K562 (cell line): ENCODE measurements at regions not wholly inside any gene's neighbourhood (a gene's known extent, or its start where the extent isn't known, plus 50 kb on each side); places are given as distances from the start of the nearest gene placed in this dataset.

ENCODE experiments used
- ATAC-seq: fragments of 200-7000 bp; cut with Tn5 transposase; 3 replicates; pipeline ENCODE4 v1.9.1; 2020; ENCODE audit warnings: moderate library complexity
- BruUV-seq: library from RNA; stranded (reverse); fragments of 400-500 nt; replicated peaks from 2 replicates; lab custom pipeline; 2021; lab: Mats Ljungman, UMichigan
- CTCF ChIA-PET: fragments of 300-600 bp; formaldehyde crosslinking; extraction: SDS; loops from one replicate; lab custom pipeline; 2021; ENCODE audit warnings: low intra/inter-chr PET ratio; lab: Yijun Ruan, JAX
- POLR2A ChIA-PET: fragments of 300-600, 350-650 bp; sonication (Branson Sonifier 250); formaldehyde crosslinking; extraction: SDS; loops from one replicate; lab custom pipeline; 2021; ENCODE audit warnings: antibody characterized with exemption, inconsistent platforms; lab: Yijun Ruan, JAX
- DNase-seq, 4 experiments: peaks; one replicate each; pipeline versions ENCODE4 v3.0.0 to v3.0.0-alpha.2; 2011 to 2018; ENCODE audit warnings: low spot score in 3 of 4, mixed read lengths in 3 of 4; ENCODE audit errors: extremely low read depth in 1 of 4
- FAIRE-seq: peaks from 2 replicates; lab custom pipeline; 2011; peaks lifted over from hg19 to GRCh38; lab: Jason Lieb, UNC
- H2AFZ ChIP-seq: 2 replicates; pipeline ENCODE4 v1.6.0; 2011; ENCODE audit warnings: low read depth, low read length, control low read depth, inconsistent platforms
- H3K27ac ChIP-seq: fragments of 200-600 bp; 3 replicates; pipeline ENCODE4 v1.8.0; 2011; ENCODE audit warnings: low read depth, mild to moderate bottlenecking, control low read depth, inconsistent platforms, low read length, moderate library complexity, mixed read lengths; ENCODE audit errors: extremely low read depth
- H3K27me3 ChIP-seq, 2 experiments: fragments of 300-600 bp in 1 of 2; 2 replicates in 1 of 2; 3 replicates in 1 of 2; pipeline versions ENCODE4 v1.6.0 to v1.8.0; 2011; ENCODE audit warnings: inconsistent platforms in 2 of 2, low read length in 2 of 2, mild to moderate bottlenecking in 1 of 2, mixed read lengths in 1 of 2, moderate library complexity in 1 of 2; ENCODE audit not compliant: control insufficient read depth in 2 of 2, insufficient read depth in 2 of 2
- H3K36me3 ChIP-seq: fragments of 300-600 bp; 3 replicates; pipeline ENCODE4 v1.8.0; 2011; ENCODE audit warnings: mild to moderate bottlenecking, low read length, inconsistent platforms; ENCODE audit not compliant: control insufficient read depth, insufficient read depth
- H3K4me1 ChIP-seq, 2 experiments: fragments of 200-600 bp in 1 of 2; replicated peaks in 1 of 2; 2 replicates in 1 of 2; 3 replicates in 1 of 2; pipeline versions ENCODE4 v1.5.1 to v1.8.0; 2011; ENCODE audit warnings: inconsistent platforms in 2 of 2, low read length in 2 of 2, mild to moderate bottlenecking in 1 of 2, mixed read lengths in 1 of 2, moderate library complexity in 1 of 2; ENCODE audit not compliant: control insufficient read depth in 2 of 2, insufficient read depth in 2 of 2
- H3K4me2 ChIP-seq: 2 replicates; pipeline ENCODE4 v1.6.1; 2011; ENCODE audit warnings: low read length, control low read depth, inconsistent platforms, mixed read lengths; ENCODE audit not compliant: insufficient read depth
- H3K4me3 ChIP-seq: fragments of 200-600 bp; sonication (generic), shearing (Covaris generic); 2 replicates; pipeline ENCODE4 v1.5.1; 2016; ENCODE audit warnings: control low read depth, inconsistent platforms
- H3K79me2 ChIP-seq: fragments of 200-600 bp; 3 replicates; pipeline ENCODE4 v1.8.0; 2011; ENCODE audit warnings: low read length, inconsistent platforms; ENCODE audit not compliant: control insufficient read depth, insufficient read depth
- H3K9ac ChIP-seq, 2 experiments: 2 replicates each; pipeline versions ENCODE4 v1.6.0 to v1.6.1; 2011; ENCODE audit warnings: low read depth in 2 of 2, low read length in 2 of 2, control low read depth in 1 of 2, inconsistent platforms in 1 of 2, mild to moderate bottlenecking in 1 of 2, mixed read lengths in 1 of 2; ENCODE audit not compliant: insufficient read depth in 1 of 2
- H3K9me1 ChIP-seq: one replicate; pipeline ENCODE4 v1.6.0; 2011; ENCODE audit warnings: inconsistent platforms, mild to moderate bottlenecking, low read length, moderate library complexity; ENCODE audit not compliant: control insufficient read depth, insufficient read depth
- H3K9me3 ChIP-seq: replicated peaks from 2 replicates; pipeline ENCODE4 v1.5.1; 2011; ENCODE audit warnings: low read depth, low read length, inconsistent platforms; ENCODE audit not compliant: control insufficient read depth, insufficient read depth
- H4K20me1 ChIP-seq: replicated peaks from 2 replicates; pipeline ENCODE4 v1.6.1; 2011; ENCODE audit warnings: low read length, inconsistent platforms, mixed read lengths; ENCODE audit not compliant: control insufficient read depth, insufficient read depth
- ARNT ChIP-seq, 2 experiments: fragments of 450-650 bp; IDR thresholded peaks; 2 replicates each; pipeline ENCODE4 v1.6.1; 2016; ENCODE audit warnings: mild to moderate bottlenecking in 1 of 2
- CCNT2 ChIP-seq: IDR thresholded peaks from 2 replicates; pipeline ENCODE4 v1.6.1; 2011; ENCODE audit warnings: borderline replicate concordance, low read depth, mild to moderate bottlenecking, moderate library complexity, mixed read lengths, low read length; ENCODE audit not compliant: insufficient read length; ENCODE audit errors: extremely low read depth
- EHMT2 ChIP-seq: fragments of 450-650 bp; IDR thresholded peaks from 2 replicates; pipeline ENCODE4 v1.6.1; 2018; ENCODE audit warnings: antibody characterized with exemption
- HINFP ChIP-seq: fragments of 450-650 bp; conservative IDR thresholded peaks from 2 replicates; pipeline ENCODE4 v1.6.1; 2016; ENCODE audit warnings: missing genetic modification characterization, low read depth, mild to moderate bottlenecking, control low read depth, missing compliant biosample characterization
- TRIM25 ChIP-seq: fragments of 450-650 bp; IDR thresholded peaks from 2 replicates; pipeline ENCODE4 v1.7.0; 2016; ENCODE audit warnings: borderline replicate concordance
- ZNF12 ChIP-seq: sonication (generic); formaldehyde crosslinking; IDR thresholded peaks from 2 replicates; pipeline ENCODE4 v1.4.0; 2020; ENCODE audit warnings: mild to moderate bottlenecking, missing genetic modification reagents
- ZNF79 ChIP-seq: fragments of 250-450 bp; sonication (Bioruptor Pico); IDR thresholded peaks from 2 replicates; pipeline ENCODE4 v1.4.0; 2020; ENCODE audit warnings: low read depth, mild to moderate bottlenecking, moderate library complexity
- WGBS: fragments of 100-300 bp; shearing (Covaris generic); methylation state at CpG from one replicate; pipeline ENCODE4 v1.1.6; 2016; ENCODE audit warnings: low coverage, mixed read lengths; ENCODE audit not compliant: insufficient coverage; ENCODE audit errors: missing lambda C conversion rate; 5-methylcytosine and 5-hydroxymethylcytosine counted together
- in situ Hi-C: fragments of 300-500 bp; cut with MboI; formaldehyde crosslinking; loops from 4 replicates; pipeline ENCODE4 v1.15.0; 2018; ENCODE audit warnings: inconsistent platforms, mixed read lengths
- intact Hi-C: fragments of 100-400 bp; cut with micrococcal nuclease; formaldehyde crosslinking; loops from 2 replicates; pipeline ENCODE4 v1.14.2; 2022

GRCh38 chr4:126051689-126052424 lies 737.1 kb downstream of the FAT4 start:
- BruUV-seq, result no TSS peak
- CTCF ChIA-PET, result no interaction called here
- POLR2A ChIA-PET, result no interaction called here
- Histone ChIP-seq H3K27me3 (no peaks in the 10 kb centered on the region), H3K9ac (no peak overlapping the region), H3K27ac (no peak overlapping the region), H3K36me3 (no peaks in the 10 kb centered on the region), H4K20me1 (no peaks in the 10 kb centered on the region), H3K79me2 (no peaks in the 10 kb centered on the region), H3K9me3 (no peaks in the 10 kb centered on the region), H2AFZ (no peak overlapping the region), H3K4me1 (no peaks in the 10 kb centered on the region), H3K4me2 (no peak overlapping the region), H3K4me3 (no peak overlapping the region), H3K9me1 (no peaks in the 10 kb centered on the region)
- TF ChIP-seq ZNF79 (CRISPR knock-in tag), result no peak
- TF ChIP-seq EHMT2, result no peak
- TF ChIP-seq ARNT (IDR thresholded peaks at IDR 0.05), result no peak
- no peak for TF ChIP-seq CCNT2
- TF ChIP-seq TRIM25, result no peak
- TF ChIP-seq ZNF12, result no peak
- TF ChIP-seq HINFP (tag), result no peak
- in situ Hi-C loops, result no loop called here
- no peak for FAIRE-seq
- 0% methylated on average over 1 of the region's 1 CpG for WGBS
- DNase-seq, result no peak
- intact Hi-C loops, result no loop called here
- no peak for ATAC-seq
